DND-41 (cell line): ENCODE measurements at regions not wholly inside any gene's neighbourhood (a gene's known extent, or its start where the extent isn't known, plus 50 kb on each side); places are given as distances from the start of the nearest gene placed in this dataset.
A peak's percentile ranks its signal among the peaks of the same experiment; 100 is the strongest.

ENCODE experiments used
- ATAC-seq: fragments of 200-7000 bp; cut with Tn5 transposase; 3 replicates; pipeline ENCODE4 v1.9.1; 2021; ENCODE audit warnings: low read depth; ENCODE audit not compliant: insufficient read depth
- DNase-seq: peaks from one replicate; pipeline ENCODE4 v3.0.0-alpha.2; 2020
- H2AFZ ChIP-seq: 2 replicates; pipeline ENCODE4 v1.6.0; 2012; ENCODE audit warnings: low read depth, low read length
- H3K27ac ChIP-seq: 2 replicates; pipeline ENCODE4 v1.5.1; 2012; ENCODE audit warnings: low read length, inconsistent platforms
- H3K27me3 ChIP-seq: fragments of 200-600 bp; sonication (generic); 2 replicates; pipeline ENCODE4 v1.6.0; 2012; ENCODE audit warnings: low read length, mild to moderate bottlenecking, inconsistent platforms; ENCODE audit not compliant: insufficient read depth, poor library complexity
- H3K36me3 ChIP-seq: 2 replicates; pipeline ENCODE4 v1.5.1; 2012; ENCODE audit warnings: low read length, inconsistent platforms; ENCODE audit not compliant: insufficient read depth
- H3K4me1 ChIP-seq: 2 replicates; pipeline ENCODE4 v1.5.1; 2012; ENCODE audit warnings: mild to moderate bottlenecking, low read length; ENCODE audit not compliant: insufficient read depth
- H3K4me2 ChIP-seq: 2 replicates; pipeline ENCODE4 v1.6.0; 2012; ENCODE audit warnings: mild to moderate bottlenecking, moderate library complexity, low read length, inconsistent platforms; ENCODE audit not compliant: insufficient read depth
- H3K4me3 ChIP-seq, 2 experiments: fragments of 200-600 bp in 1 of 2; shearing (Covaris generic) in 1 of 2; 2 replicates each; pipeline ENCODE4 v1.5.1; 2012 to 2016; ENCODE audit warnings: inconsistent platforms in 2 of 2, low read length in 2 of 2, mild to moderate bottlenecking in 2 of 2, low read depth in 1 of 2, moderate library complexity in 1 of 2
- H3K79me2 ChIP-seq: 2 replicates; pipeline ENCODE4 v1.6.0; 2012; ENCODE audit warnings: low read length, inconsistent platforms; ENCODE audit not compliant: insufficient read depth
- H3K9ac ChIP-seq: 2 replicates; pipeline ENCODE4 v1.6.0; 2012; ENCODE audit warnings: low read depth, mild to moderate bottlenecking, inconsistent platforms, low read length, moderate library complexity
- H3K9me3 ChIP-seq: 2 replicates; pipeline ENCODE4 v1.5.1; 2012; ENCODE audit warnings: low read length, moderate library complexity, mild to moderate bottlenecking, inconsistent platforms; ENCODE audit not compliant: insufficient read depth, severe bottlenecking
- H4K20me1 ChIP-seq: 2 replicates; pipeline ENCODE4 v1.6.0; 2012; ENCODE audit warnings: low read length; ENCODE audit not compliant: insufficient read depth
- CTCF ChIP-seq: IDR thresholded peaks from 2 replicates; pipeline ENCODE4 v1.5.1; 2012; ENCODE audit warnings: borderline replicate concordance, low read length, moderate library complexity, mild to moderate bottlenecking; ENCODE audit not compliant: poor library complexity, severe bottlenecking; ENCODE audit errors: extremely low read depth
- EZH2 ChIP-seq: IDR thresholded peaks from 3 replicates; pipeline ENCODE4 v1.6.1; 2012; ENCODE audit warnings: borderline replicate concordance, low read depth, mild to moderate bottlenecking, moderate library complexity, low read length, inconsistent platforms; ENCODE audit not compliant: severe bottlenecking

- H4K20me1 ChIP-seq: no peaks in the 10 kb centered on the region
- no peaks in the 10 kb centered on the region for H3K9me3 ChIP-seq
- peak overlapping the region; percentile 61 for H3K9ac ChIP-seq
- TF ChIP-seq EZH2: no peak
- TF ChIP-seq CTCF: no peak
- peaks cover 22% of the 10 kb centered on the region for H3K79me2 ChIP-seq
- H3K4me3 ChIP-seq: no peak overlapping the region
- H3K4me2 ChIP-seq: peak overlapping the region; percentile 56
- peak overlapping the region; percentile 97 for H3K27ac ChIP-seq
- DNase-seq: no peak
- no peaks in the 10 kb centered on the region for H3K27me3 ChIP-seq
- ATAC-seq: no peak
- no peak overlapping the region for H2AFZ ChIP-seq
- H3K4me1 ChIP-seq: peaks cover 93% of the 10 kb centered on the region
- no peaks in the 10 kb centered on the region for H3K36me3 ChIP-seq
Measured at GRCh38 chr14:34015383-34015782, 64.5 kb upstream of the EGLN3 start.

- Histone ChIP-seq H2AFZ (peak overlapping the region; percentile 20; the same call in 1 of the 2 replicates), H3K9ac (peak overlapping the region; percentile 61), H3K4me2 (peak overlapping the region; percentile 56), H3K9me3 (no peaks in the 10 kb centered on the region), H3K36me3 (no peaks in the 10 kb centered on the region), H3K27ac (peak overlapping the region; percentile 97), H3K79me2 (peaks cover 22% of the 10 kb centered on the region), H3K4me3 (peak overlapping the region in 1 of 2 experiments; percentile 21; a peak in 1 of 4 replicates), H3K27me3 (no peaks in the 10 kb centered on the region), H4K20me1 (no peaks in the 10 kb centered on the region), H3K4me1 (peaks cover 89% of the 10 kb centered on the region)
- ATAC-seq (peak; percentile 16; the same call in 1 of the 3 replicates), DNase-seq (peak; percentile 38)
- TF ChIP-seq EZH2 (no peak), CTCF (no peak)
Measured at GRCh38 chr14:34014936-34015335, 64.1 kb upstream of the EGLN3 start.

- H2AFZ ChIP-seq: peak overlapping the region; percentile 56
- H3K79me2 ChIP-seq: peaks cover 22% of the 10 kb centered on the region
- H3K9ac ChIP-seq: peak overlapping the region; percentile 61
- no peaks in the 10 kb centered on the region for H3K36me3 ChIP-seq
- H4K20me1 ChIP-seq: no peaks in the 10 kb centered on the region
- ATAC-seq (peak; percentile 75), DNase-seq (peak; percentile 73)
- H3K27me3 ChIP-seq: no peaks in the 10 kb centered on the region
- TF ChIP-seq EZH2 (no peak), CTCF (peak; percentile 11)
- peak overlapping the region; percentile 56 for H3K4me2 ChIP-seq
- peak overlapping the region; percentile 97 for H3K27ac ChIP-seq
- peaks cover 76% of the 10 kb centered on the region for H3K4me1 ChIP-seq
- peak overlapping the region in 1 of 2 experiments; percentile 21; a peak in 2 of 4 replicates for H3K4me3 ChIP-seq
- H3K9me3 ChIP-seq: no peaks in the 10 kb centered on the region
Measured at GRCh38 chr14:34013721-34014060, 62.8 kb upstream of the EGLN3 start.
